NCI-H1417 treated with DMSO at 0.1 percent for 48 hours (cell line): ENCODE measurements at regions not wholly inside any gene's neighbourhood (a gene's known extent, or its start where the extent isn't known, plus 50 kb on each side); places are given as distances from the start of the nearest gene placed in this dataset.

Source experiments
- DNase-seq: peaks from one replicate; lab custom pipeline; 2025; lab: John Stamatoyannopoulos, UW

DNA sequence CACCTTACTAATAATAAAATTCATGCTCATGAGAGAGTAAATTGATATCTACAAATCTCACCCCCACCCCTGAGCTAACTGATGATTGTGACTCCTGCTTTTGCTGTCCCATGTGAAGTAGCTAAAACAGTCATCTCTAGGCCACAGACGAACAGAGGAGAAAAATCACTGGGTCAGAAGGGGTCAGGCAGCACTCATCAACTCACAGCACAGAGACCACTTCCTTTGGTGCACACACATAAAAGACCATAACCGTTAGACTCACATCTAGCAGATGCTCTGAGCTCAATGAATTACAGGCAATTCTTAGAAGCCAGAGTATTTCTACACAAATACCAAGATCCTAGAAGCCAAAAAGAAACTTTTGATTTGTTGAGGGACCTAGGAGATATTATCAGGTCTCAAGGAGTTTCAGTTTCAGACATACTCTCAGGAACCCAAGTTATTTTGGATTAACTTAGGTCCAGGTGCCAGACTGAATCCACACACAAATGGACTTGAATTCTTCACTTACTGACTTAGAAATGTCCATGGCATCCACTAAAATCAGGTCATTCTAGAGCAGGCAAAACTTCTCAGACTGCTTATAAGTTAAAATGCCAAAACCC lies 65.0 kb upstream of the TES start:
- no peak for DNase-seq

- no peak for DNase-seq
Observed at GRCh38 chr7:116148108-116148507, 62.2 kb upstream of the TES start.

DNA sequence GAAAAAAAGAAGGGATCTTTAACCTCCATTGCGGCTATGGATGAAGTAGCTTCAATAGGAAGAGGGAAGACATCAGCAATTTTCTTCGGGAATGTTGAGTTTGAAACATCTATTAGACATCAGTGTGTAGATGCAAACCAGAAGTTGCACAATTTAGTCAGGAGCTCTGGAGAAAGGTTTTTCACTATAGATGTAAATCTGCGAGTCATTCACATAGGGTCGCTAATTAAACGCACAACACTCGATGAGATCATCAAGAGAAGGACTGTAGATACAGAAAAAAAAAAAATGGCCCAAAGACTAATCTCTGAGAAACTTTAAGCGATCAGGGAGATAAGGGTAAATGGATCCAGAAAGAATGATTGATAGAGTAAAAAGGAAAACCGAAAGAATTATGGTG lies 61.7 kb upstream of the TES start:
- DNase-seq = no peak

DNA sequence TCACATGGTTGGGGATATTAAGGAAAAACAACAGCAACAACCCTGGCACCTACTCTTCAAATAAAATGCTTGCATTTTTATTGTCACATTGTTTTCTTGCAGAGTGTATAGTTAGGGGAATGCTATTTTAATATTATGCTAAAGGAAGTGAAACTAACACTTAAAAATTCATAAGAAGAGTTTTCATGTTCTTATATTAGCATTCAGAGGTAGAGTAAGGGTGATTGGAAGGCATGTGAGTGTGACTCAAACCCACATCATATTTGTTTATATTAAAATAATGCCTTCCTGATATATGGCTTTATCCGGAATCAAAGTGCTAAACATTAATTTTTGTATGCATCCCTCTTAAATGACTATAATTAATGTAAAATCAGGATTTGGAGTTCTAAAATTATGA lies 59.8 kb upstream of the TES start:
- DNase-seq = no peak

- no peak for DNase-seq
Observed at GRCh38 chr7:116152276-116152675, 58.1 kb upstream of the TES start.

GRCh38 chr7:116153050-116153449 lies 57.3 kb upstream of the TES start:
- DNase-seq = no peak

DNA sequence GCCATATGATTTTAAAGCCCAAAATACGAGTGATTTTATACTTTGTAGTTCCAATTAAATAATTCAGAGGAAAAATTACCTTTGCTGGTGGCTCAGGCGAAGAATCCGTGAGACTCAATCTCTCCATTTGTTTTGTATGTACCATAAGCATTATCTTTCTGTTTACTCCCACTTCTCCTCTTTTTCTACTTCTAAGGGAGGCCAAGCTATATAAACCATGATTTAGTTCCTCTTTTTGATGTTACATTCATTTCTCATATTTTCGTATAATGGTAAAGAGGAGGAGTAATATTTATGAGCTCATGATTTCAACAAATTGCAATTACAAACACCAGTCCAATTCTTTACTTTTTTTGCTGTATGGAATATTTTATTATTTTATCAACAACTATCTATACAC lies 50.6 kb upstream of the TES start:
- no peak for DNase-seq
